ENCODE measurements at regions not wholly inside any gene's neighbourhood (a gene's known extent, or its start where the extent isn't known, plus 50 kb on each side); places are given as distances from the start of the nearest gene placed in this dataset.

- TF ChIP-seq POLR2A (IDR thresholded peaks at IDR 0.05; ENCODE audit: low read depth, low read length) (no peak), CEBPB (IDR thresholded peaks at IDR 0.05; ENCODE audit: low read depth, low read length) (no peak), MXI1 (IDR thresholded peaks at IDR 0.05; ENCODE audit: borderline replicate concordance, low read depth, low read length) (no peak), RFX5 (IDR thresholded peaks at IDR 0.05; ENCODE audit: low read depth, low read length) (no peak), USF2 (IDR thresholded peaks at IDR 0.05; ENCODE audit: low read depth, low read length) (no peak), CHD1 (IDR thresholded peaks at IDR 0.05; ENCODE audit: low read depth, low read length) (no peak), SMC3 (IDR thresholded peaks at IDR 0.05; ENCODE audit: low read depth, low read length) (no peak), FOS (IDR thresholded peaks at IDR 0.05; ENCODE audit: low read depth, low read length) (no peak)
- TF ChIP-seq, protein P1, sequence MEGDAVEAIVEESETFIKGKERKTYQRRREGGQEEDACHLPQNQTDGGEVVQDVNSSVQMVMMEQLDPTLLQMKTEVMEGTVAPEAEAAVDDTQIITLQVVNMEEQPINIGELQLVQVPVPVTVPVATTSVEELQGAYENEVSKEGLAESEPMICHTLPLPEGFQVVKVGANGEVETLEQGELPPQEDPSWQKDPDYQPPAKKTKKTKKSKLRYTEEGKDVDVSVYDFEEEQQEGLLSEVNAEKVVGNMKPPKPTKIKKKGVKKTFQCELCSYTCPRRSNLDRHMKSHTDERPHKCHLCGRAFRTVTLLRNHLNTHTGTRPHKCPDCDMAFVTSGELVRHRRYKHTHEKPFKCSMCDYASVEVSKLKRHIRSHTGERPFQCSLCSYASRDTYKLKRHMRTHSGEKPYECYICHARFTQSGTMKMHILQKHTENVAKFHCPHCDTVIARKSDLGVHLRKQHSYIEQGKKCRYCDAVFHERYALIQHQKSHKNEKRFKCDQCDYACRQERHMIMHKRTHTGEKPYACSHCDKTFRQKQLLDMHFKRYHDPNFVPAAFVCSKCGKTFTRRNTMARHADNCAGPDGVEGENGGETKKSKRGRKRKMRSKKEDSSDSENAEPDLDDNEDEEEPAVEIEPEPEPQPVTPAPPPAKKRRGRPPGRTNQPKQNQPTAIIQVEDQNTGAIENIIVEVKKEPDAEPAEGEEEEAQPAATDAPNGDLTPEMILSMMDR (conservative IDR thresholded peaks at IDR 0.05; ENCODE audit: low read depth, low read length), result no peak
- TF ChIP-seq, protein P2, sequence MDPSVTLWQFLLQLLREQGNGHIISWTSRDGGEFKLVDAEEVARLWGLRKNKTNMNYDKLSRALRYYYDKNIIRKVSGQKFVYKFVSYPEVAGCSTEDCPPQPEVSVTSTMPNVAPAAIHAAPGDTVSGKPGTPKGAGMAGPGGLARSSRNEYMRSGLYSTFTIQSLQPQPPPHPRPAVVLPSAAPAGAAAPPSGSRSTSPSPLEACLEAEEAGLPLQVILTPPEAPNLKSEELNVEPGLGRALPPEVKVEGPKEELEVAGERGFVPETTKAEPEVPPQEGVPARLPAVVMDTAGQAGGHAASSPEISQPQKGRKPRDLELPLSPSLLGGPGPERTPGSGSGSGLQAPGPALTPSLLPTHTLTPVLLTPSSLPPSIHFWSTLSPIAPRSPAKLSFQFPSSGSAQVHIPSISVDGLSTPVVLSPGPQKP (IDR thresholded peaks at IDR 0.05; ENCODE audit: borderline replicate concordance, low read depth, low read length), result no peak
Observed at GRCh38 chr4:180898305-180898704, 1344.9 kb upstream of the TENM3 start.

Data from IMR-90 (cell line).